HFF-Myc (cell line): ENCODE measurements at regions not wholly inside any gene's neighbourhood (a gene's known extent, or its start where the extent isn't known, plus 50 kb on each side); places are given as distances from the start of the nearest gene placed in this dataset.

ENCODE experiments used
- DNase-seq: peaks from one replicate; pipeline ENCODE4 v3.0.0-alpha.2; 2011; ENCODE audit warnings: low read depth; ENCODE audit errors: extremely low read depth
- H3K4me3 ChIP-seq: replicated peaks from 2 replicates; pipeline ENCODE4 v1.5.1; 2011; ENCODE audit warnings: low read depth, mild to moderate bottlenecking, control low read depth, low read length
- TF ChIP-seq, protein P1 (sequence below): IDR thresholded peaks from 2 replicates; pipeline ENCODE4 v1.5.1; 2012; ENCODE audit warnings: mild to moderate bottlenecking, low read depth, low read length, control low read depth; ENCODE audit errors: missing control alignments

DNA sequence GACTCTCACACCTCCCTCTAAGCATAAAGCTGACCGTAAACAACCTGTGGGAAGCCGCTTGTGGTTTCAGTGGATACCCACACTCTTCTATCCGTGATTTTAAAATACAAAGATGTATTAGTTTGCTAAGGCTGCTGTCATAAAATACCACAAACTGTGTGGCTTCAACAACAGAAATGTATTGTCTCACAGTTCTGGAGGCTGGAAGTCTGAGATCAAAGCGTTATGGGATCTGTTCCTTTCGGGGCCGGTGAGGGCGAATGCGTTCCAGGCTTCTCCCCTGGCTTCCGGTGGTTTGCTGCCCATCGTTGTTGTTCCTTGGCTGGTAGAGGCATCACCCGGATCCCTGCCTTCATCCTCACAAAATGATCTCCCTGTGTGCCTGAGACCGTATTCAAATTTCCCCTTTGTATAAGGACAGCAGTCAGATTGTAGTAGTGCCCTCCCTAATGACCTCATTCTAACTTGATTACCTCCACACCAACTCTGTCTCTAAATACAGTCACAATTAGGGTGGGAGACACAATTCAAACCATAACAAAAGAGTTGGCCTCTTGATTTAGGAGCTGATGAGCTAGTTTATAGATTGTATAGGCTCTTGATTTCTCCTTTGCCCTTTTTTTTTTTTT lies 210.6 kb upstream of the SOX4 start:
- TF ChIP-seq, protein P1, sequence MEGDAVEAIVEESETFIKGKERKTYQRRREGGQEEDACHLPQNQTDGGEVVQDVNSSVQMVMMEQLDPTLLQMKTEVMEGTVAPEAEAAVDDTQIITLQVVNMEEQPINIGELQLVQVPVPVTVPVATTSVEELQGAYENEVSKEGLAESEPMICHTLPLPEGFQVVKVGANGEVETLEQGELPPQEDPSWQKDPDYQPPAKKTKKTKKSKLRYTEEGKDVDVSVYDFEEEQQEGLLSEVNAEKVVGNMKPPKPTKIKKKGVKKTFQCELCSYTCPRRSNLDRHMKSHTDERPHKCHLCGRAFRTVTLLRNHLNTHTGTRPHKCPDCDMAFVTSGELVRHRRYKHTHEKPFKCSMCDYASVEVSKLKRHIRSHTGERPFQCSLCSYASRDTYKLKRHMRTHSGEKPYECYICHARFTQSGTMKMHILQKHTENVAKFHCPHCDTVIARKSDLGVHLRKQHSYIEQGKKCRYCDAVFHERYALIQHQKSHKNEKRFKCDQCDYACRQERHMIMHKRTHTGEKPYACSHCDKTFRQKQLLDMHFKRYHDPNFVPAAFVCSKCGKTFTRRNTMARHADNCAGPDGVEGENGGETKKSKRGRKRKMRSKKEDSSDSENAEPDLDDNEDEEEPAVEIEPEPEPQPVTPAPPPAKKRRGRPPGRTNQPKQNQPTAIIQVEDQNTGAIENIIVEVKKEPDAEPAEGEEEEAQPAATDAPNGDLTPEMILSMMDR, result no peak
- DNase-seq, result no peak
- H3K4me3 ChIP-seq, result no peak overlapping the region

GRCh38 chr6:21383450-21384085 lies 210.0 kb upstream of the SOX4 start:
- TF ChIP-seq, protein P1, result no peak
- DNase-seq, result no peak
- no peak overlapping the region for H3K4me3 ChIP-seq

DNA sequence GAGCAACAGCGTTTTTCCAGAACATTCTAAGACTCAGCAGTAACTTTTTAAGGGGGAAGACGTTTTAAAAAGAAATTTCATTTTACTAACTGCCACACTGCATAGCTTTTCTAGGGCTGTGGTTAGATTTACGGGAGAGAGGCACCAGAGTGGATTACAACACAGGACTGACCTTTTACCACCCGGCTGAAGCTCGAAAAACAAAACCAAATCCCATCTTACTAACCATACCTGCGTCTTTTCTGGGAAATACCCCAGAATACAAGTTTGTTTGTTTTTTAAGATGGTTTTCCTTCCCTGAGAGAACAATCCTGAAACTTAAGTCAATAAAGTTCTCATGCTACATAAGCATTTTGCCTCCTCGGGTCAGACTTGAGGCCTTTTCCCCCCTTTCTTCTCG lies 209.3 kb upstream of the SOX4 start:
- no peak for DNase-seq
- TF ChIP-seq, protein P1, result no peak
- H3K4me3 ChIP-seq, result no peak overlapping the region

DNA sequence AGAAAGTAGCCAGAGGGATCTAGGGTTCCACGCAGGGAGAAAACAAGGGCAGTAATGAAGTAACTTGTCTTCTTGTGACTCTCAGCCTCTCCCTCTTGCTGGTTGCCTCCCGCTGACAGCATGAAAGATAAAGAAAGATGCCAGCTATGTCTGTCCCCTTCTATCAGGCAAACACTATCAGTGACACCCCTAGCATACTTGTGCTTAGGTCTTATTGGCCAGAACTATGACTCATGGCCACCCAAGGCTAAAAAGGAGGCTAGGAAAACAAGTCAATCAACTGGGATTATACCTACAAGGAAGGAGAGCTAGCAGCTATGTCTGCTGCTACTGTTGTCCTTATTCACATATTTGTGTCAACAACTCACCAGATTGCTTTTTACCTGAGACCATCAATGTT lies 206.8 kb upstream of the SOX4 start:
- TF ChIP-seq, protein P1, result no peak
- no peak overlapping the region for H3K4me3 ChIP-seq
- DNase-seq, result no peak

DNA sequence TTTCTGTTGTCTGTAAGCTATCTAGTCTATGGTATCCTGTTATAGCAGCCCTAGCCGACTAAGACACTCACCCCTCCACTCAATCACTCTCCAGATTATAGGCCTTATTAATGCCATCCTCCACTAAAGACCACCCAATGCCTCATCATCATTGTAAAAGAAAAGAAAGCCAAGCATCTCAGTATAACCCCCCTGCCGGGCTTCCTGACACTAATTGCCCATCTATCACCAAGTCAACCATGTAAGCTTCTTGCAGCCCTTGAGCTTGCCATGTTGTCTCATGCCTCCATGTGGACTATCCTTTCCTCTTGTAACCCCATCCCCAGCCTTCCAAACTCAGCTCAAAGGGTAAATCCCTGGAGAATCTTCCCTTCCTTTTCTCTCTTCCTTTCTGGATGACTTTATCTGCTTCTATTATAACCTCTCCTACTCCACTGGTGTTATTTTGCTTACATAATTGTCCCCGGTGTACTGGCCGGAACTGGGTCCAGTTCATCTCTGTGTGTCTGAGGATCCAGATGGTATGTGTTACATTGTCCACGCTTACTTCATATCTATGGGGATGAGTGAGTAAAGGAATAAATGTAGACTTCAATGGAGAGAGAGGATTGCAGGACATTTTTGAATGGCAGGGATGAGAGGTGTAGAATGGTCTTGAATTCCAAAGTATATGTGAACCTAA lies 202.9 kb upstream of the SOX4 start:
- no peak for DNase-seq
- H3K4me3 ChIP-seq, result no peak overlapping the region
- TF ChIP-seq, protein P1, result no peak

GRCh38 chr6:21392177-21392576 lies 201.4 kb upstream of the SOX4 start:
- no peak for DNase-seq
- no peak overlapping the region for H3K4me3 ChIP-seq
- TF ChIP-seq, protein P1, result no peak
